Activated T-helper 2 cell treated with anti-CD3 and anti-CD28 coated beads, Interferon-gamma antibody, Interleukin-2, Interleukin-4, amounts not matched to agents 10 μg/mL and 5 μg/mL and 100 μg/mL, durations not matched to agents 14 hours and 24 hours and 36 hours (primary cell): ENCODE measurements at regions not wholly inside any gene's neighbourhood (a gene's known extent, or its start where the extent isn't known, plus 50 kb on each side); places are given as distances from the start of the nearest gene placed in this dataset.

Source experiments
- DNase-seq: peaks from one replicate; pipeline ENCODE4 v3.0.0; 2021; ENCODE audit warnings: low spot score
- H3K27ac Mint-ChIP-seq: one replicate; pipeline ENCODE4 v1.8.0; 2021; ENCODE audit warnings: mixed read lengths
- H3K27me3 Mint-ChIP-seq: one replicate; pipeline ENCODE4 v1.8.0; 2021; ENCODE audit warnings: low read depth, mixed read lengths
- H3K36me3 Mint-ChIP-seq: one replicate; pipeline ENCODE4 v1.8.0; 2021; ENCODE audit warnings: low read depth, mixed read lengths
- H3K4me1 Mint-ChIP-seq: one replicate; pipeline ENCODE4 v1.8.0; 2021; ENCODE audit warnings: low read depth, mixed read lengths
- H3K4me3 Mint-ChIP-seq: one replicate; pipeline ENCODE4 v1.8.0; 2021; ENCODE audit warnings: low read depth, mild to moderate bottlenecking, moderate library complexity, mixed read lengths
- H3K9me3 Mint-ChIP-seq: one replicate; pipeline ENCODE4 v1.8.0; 2021; ENCODE audit warnings: mixed read lengths
- intact Hi-C: fragments of 100-400 bp; cut with micrococcal nuclease; formaldehyde crosslinking; loops from one replicate; pipeline ENCODE4 v1.15.1; 2023

- DNase-seq: no peak
- intact Hi-C loops: no loop called here
- Mint-ChIP-seq H3K36me3 (no peaks in the 10 kb centered on the region), H3K4me3 (no peak overlapping the region), H3K27ac (no peak overlapping the region), H3K4me1 (no peaks in the 10 kb centered on the region), H3K27me3 (no peaks in the 10 kb centered on the region), H3K9me3 (peaks cover 14% of the 10 kb centered on the region)
Observed at GRCh38 chr1:30477588-30477987, 245.8 kb downstream of the MATN1 start.

- intact Hi-C loops: no loop called here
- no peaks in the 10 kb centered on the region for H3K27me3 Mint-ChIP-seq
- H3K27ac Mint-ChIP-seq: no peak overlapping the region
- DNase-seq: no peak
- peaks cover 13% of the 10 kb centered on the region for H3K9me3 Mint-ChIP-seq
- H3K36me3 Mint-ChIP-seq: no peaks in the 10 kb centered on the region
- no peaks in the 10 kb centered on the region for H3K4me1 Mint-ChIP-seq
- H3K4me3 Mint-ChIP-seq: no peak overlapping the region
Observed at GRCh38 chr1:30476911-30477459, 246.4 kb downstream of the MATN1 start.

GRCh38 chr1:30476476-30476875 lies 246.9 kb downstream of the MATN1 start:
- intact Hi-C loops: no loop called here
- no peaks in the 10 kb centered on the region for H3K27me3 Mint-ChIP-seq
- H3K4me3 Mint-ChIP-seq: no peak overlapping the region
- H3K27ac Mint-ChIP-seq: no peak overlapping the region
- peaks cover 8% of the 10 kb centered on the region for H3K9me3 Mint-ChIP-seq
- no peaks in the 10 kb centered on the region for H3K4me1 Mint-ChIP-seq
- no peak for DNase-seq
- H3K36me3 Mint-ChIP-seq: no peaks in the 10 kb centered on the region

GRCh38 chr1:30475966-30476365 lies 247.4 kb downstream of the MATN1 start:
- no peak overlapping the region for H3K4me3 Mint-ChIP-seq
- no peak overlapping the region for H3K27ac Mint-ChIP-seq
- no peaks in the 10 kb centered on the region for H3K27me3 Mint-ChIP-seq
- intact Hi-C loops: no loop called here
- no peak for DNase-seq
- H3K36me3 Mint-ChIP-seq: no peaks in the 10 kb centered on the region
- H3K4me1 Mint-ChIP-seq: peaks cover 1% of the 10 kb centered on the region
- peaks cover 5% of the 10 kb centered on the region for H3K9me3 Mint-ChIP-seq

- H3K36me3 Mint-ChIP-seq: no peaks in the 10 kb centered on the region
- intact Hi-C loops: no loop called here
- no peaks in the 10 kb centered on the region for H3K27me3 Mint-ChIP-seq
- no peak overlapping the region for H3K4me3 Mint-ChIP-seq
- no peak for DNase-seq
- no peaks in the 10 kb centered on the region for H3K9me3 Mint-ChIP-seq
- no peak overlapping the region for H3K27ac Mint-ChIP-seq
- H3K4me1 Mint-ChIP-seq: peaks cover 1% of the 10 kb centered on the region
Observed at GRCh38 chr1:30475201-30475600, 248.2 kb downstream of the MATN1 start.

GRCh38 chr1:30474818-30475200 lies 248.6 kb downstream of the MATN1 start:
- no peak for DNase-seq
- no peaks in the 10 kb centered on the region for H3K27me3 Mint-ChIP-seq
- no peaks in the 10 kb centered on the region for H3K36me3 Mint-ChIP-seq
- no peak overlapping the region for H3K27ac Mint-ChIP-seq
- no peaks in the 10 kb centered on the region for H3K9me3 Mint-ChIP-seq
- intact Hi-C loops: no loop called here
- no peak overlapping the region for H3K4me3 Mint-ChIP-seq
- peaks cover 1% of the 10 kb centered on the region for H3K4me1 Mint-ChIP-seq

GRCh38 chr1:30473922-30474817 lies 249.2 kb downstream of the MATN1 start:
- no peak overlapping the region for H3K27ac Mint-ChIP-seq
- H3K27me3 Mint-ChIP-seq: no peaks in the 10 kb centered on the region
- intact Hi-C loops: no loop called here
- no peak for DNase-seq
- no peaks in the 10 kb centered on the region for H3K36me3 Mint-ChIP-seq
- peaks cover 1% of the 10 kb centered on the region for H3K4me1 Mint-ChIP-seq
- H3K4me3 Mint-ChIP-seq: no peak overlapping the region
- H3K9me3 Mint-ChIP-seq: no peaks in the 10 kb centered on the region

- Mint-ChIP-seq H3K36me3 (no peaks in the 10 kb centered on the region), H3K4me1 (peaks cover 1% of the 10 kb centered on the region), H3K27me3 (no peaks in the 10 kb centered on the region), H3K27ac (no peak overlapping the region), H3K4me3 (no peak overlapping the region), H3K9me3 (no peaks in the 10 kb centered on the region)
- intact Hi-C loops: no loop called here
- DNase-seq: no peak
Observed at GRCh38 chr1:30472526-30472925, 250.9 kb downstream of the MATN1 start.

GRCh38 chr1:30472009-30472408 lies 251.4 kb downstream of the MATN1 start:
- intact Hi-C loops: no loop called here
- Mint-ChIP-seq H3K4me1 (peaks cover 1% of the 10 kb centered on the region), H3K4me3 (no peak overlapping the region), H3K36me3 (no peaks in the 10 kb centered on the region), H3K27me3 (no peaks in the 10 kb centered on the region), H3K9me3 (no peaks in the 10 kb centered on the region), H3K27ac (no peak overlapping the region)
- no peak for DNase-seq

GRCh38 chr1:30471307-30471706 lies 252.1 kb downstream of the MATN1 start:
- H3K27ac Mint-ChIP-seq: no peak overlapping the region
- H3K4me1 Mint-ChIP-seq: peaks cover 1% of the 10 kb centered on the region
- no peaks in the 10 kb centered on the region for H3K27me3 Mint-ChIP-seq
- intact Hi-C loops: no loop called here
- no peak for DNase-seq
- no peaks in the 10 kb centered on the region for H3K9me3 Mint-ChIP-seq
- H3K36me3 Mint-ChIP-seq: no peaks in the 10 kb centered on the region
- no peak overlapping the region for H3K4me3 Mint-ChIP-seq

GRCh38 chr1:30469426-30469825 lies 254.0 kb downstream of the MATN1 start:
- peaks cover 1% of the 10 kb centered on the region for H3K4me1 Mint-ChIP-seq
- intact Hi-C loops: no loop called here
- H3K27ac Mint-ChIP-seq: no peak overlapping the region
- H3K27me3 Mint-ChIP-seq: no peaks in the 10 kb centered on the region
- H3K9me3 Mint-ChIP-seq: no peaks in the 10 kb centered on the region
- H3K36me3 Mint-ChIP-seq: no peaks in the 10 kb centered on the region
- DNase-seq: no peak
- H3K4me3 Mint-ChIP-seq: no peak overlapping the region

GRCh38 chr1:30467101-30467500 lies 256.3 kb downstream of the MATN1 start:
- Mint-ChIP-seq H3K27ac (no peak overlapping the region), H3K9me3 (no peaks in the 10 kb centered on the region), H3K36me3 (no peaks in the 10 kb centered on the region), H3K4me3 (no peak overlapping the region), H3K4me1 (peaks cover 1% of the 10 kb centered on the region), H3K27me3 (no peaks in the 10 kb centered on the region)
- DNase-seq: no peak
- intact Hi-C loops: no loop called here

GRCh38 chr1:30466610-30467009 lies 256.8 kb downstream of the MATN1 start:
- no peaks in the 10 kb centered on the region for H3K9me3 Mint-ChIP-seq
- DNase-seq: no peak
- intact Hi-C loops: no loop called here
- no peak overlapping the region for H3K4me3 Mint-ChIP-seq
- H3K4me1 Mint-ChIP-seq: peaks cover 1% of the 10 kb centered on the region
- no peaks in the 10 kb centered on the region for H3K36me3 Mint-ChIP-seq
- no peaks in the 10 kb centered on the region for H3K27me3 Mint-ChIP-seq
- H3K27ac Mint-ChIP-seq: no peak overlapping the region
